GM12878 (cell line): ENCODE measurements at regions not wholly inside any gene's neighbourhood (a gene's known extent, or its start where the extent isn't known, plus 50 kb on each side); places are given as distances from the start of the nearest gene placed in this dataset.

Source experiments
- ATAC-seq: fragments of 200-7000 bp; cut with Tn5 transposase; 3 replicates; pipeline ENCODE4 v1.9.1; 2020; ENCODE audit warnings: mild to moderate bottlenecking, moderate library complexity
- BruUV-seq: library from RNA; stranded (reverse); fragments of 400-500 nt; replicated peaks from 2 replicates; lab custom pipeline; 2021; lab: Mats Ljungman, UMichigan
- CTCF ChIA-PET: fragments of 300-600 bp; sonication (Branson Sonifier 250); formaldehyde crosslinking; extraction: SDS; loops from one replicate; lab custom pipeline; 2021; ENCODE audit warnings: inconsistent platforms; lab: Yijun Ruan, JAX
- POLR2A ChIA-PET: fragments of 350-600 bp; formaldehyde crosslinking; extraction: SDS; loops from one replicate; lab custom pipeline; 2021; ENCODE audit warnings: inconsistent platforms; lab: Charles Lee
- RAD21 ChIA-PET: fragments of 300-600 bp; sonication (Branson Sonifier 250); formaldehyde crosslinking; loops from one replicate; lab custom pipeline; 2023; ENCODE audit warnings: antibody characterized with exemption; ENCODE audit not compliant: unreplicated experiment; lab: Charles Lee
- SMC1A ChIA-PET: fragments of 300-600 bp; sonication (Branson Sonifier 250); formaldehyde crosslinking; loops from one replicate; lab custom pipeline; 2023; ENCODE audit not compliant: unreplicated experiment, uncharacterized antibody; lab: Charles Lee
- DNase-seq: peaks from one replicate; pipeline ENCODE4 v3.0.0-alpha.2; 2011; ENCODE audit warnings: low read depth, low spot score
- FAIRE-seq: peaks from 3 replicates; lab custom pipeline; 2011; peaks lifted over from hg19 to GRCh38; lab: Jason Lieb, UNC
- H2AFZ ChIP-seq: 2 replicates; pipeline ENCODE4 v1.6.0; 2011; ENCODE audit warnings: low read depth, low read length, control low read depth; ENCODE audit not compliant: control insufficient read depth
- H3K27ac ChIP-seq: 2 replicates; pipeline ENCODE4 v1.5.1; 2011; ENCODE audit warnings: control low read depth; ENCODE audit not compliant: control insufficient read depth, insufficient read depth
- H3K27me3 ChIP-seq, 2 experiments: replicated peaks in 1 of 2; 2 replicates each; pipeline versions ENCODE4 v1.6.0 to v1.6.1; 2011; ENCODE audit warnings: low read length in 1 of 2; ENCODE audit not compliant: control insufficient read depth in 2 of 2, insufficient read depth in 2 of 2
- H3K36me3 ChIP-seq, 2 experiments: 2 replicates each; pipeline ENCODE4 v1.5.1; 2011; ENCODE audit warnings: low read length in 1 of 2; ENCODE audit not compliant: control insufficient read depth in 2 of 2, insufficient read depth in 2 of 2
- H3K4me1 ChIP-seq: 2 replicates; pipeline ENCODE4 v1.6.1; 2011; ENCODE audit warnings: mild to moderate bottlenecking, low read length, moderate library complexity, mixed read lengths; ENCODE audit not compliant: control insufficient read depth, insufficient read depth
- H3K4me2 ChIP-seq: 2 replicates; pipeline ENCODE4 v1.6.0; 2011; ENCODE audit warnings: control low read depth; ENCODE audit not compliant: control insufficient read depth, insufficient read depth
- H3K4me3 ChIP-seq: fragments of 200-600 bp; sonication (generic); 2 replicates; pipeline ENCODE4 v1.5.1; 2016
- H3K79me2 ChIP-seq: 2 replicates; pipeline ENCODE4 v1.6.0; 2011; ENCODE audit warnings: low read length; ENCODE audit not compliant: control insufficient read depth, insufficient read depth
- H3K9ac ChIP-seq: 2 replicates; pipeline ENCODE4 v1.8.0; 2011; ENCODE audit warnings: low read length, control low read depth, mixed read lengths; ENCODE audit not compliant: control insufficient read depth, insufficient read depth
- H3K9me3 ChIP-seq: replicated peaks from 3 replicates; pipeline ENCODE4 v1.5.1; 2011; ENCODE audit warnings: mild to moderate bottlenecking, low read length; ENCODE audit not compliant: control insufficient read depth, insufficient read depth
- H4K20me1 ChIP-seq: 2 replicates; pipeline ENCODE4 v1.6.0; 2011; ENCODE audit not compliant: control insufficient read depth, insufficient read depth
- CHD1 ChIP-seq: IDR thresholded peaks from 2 replicates; pipeline ENCODE4 v1.6.1; 2012; ENCODE audit warnings: low read depth, low read length, improper control_type of control experiment
- FOXK2 ChIP-seq: fragments of 450-650 bp; IDR thresholded peaks from 2 replicates; pipeline ENCODE4 v1.6.1; 2017; ENCODE audit warnings: mild to moderate bottlenecking, moderate library complexity
- HDAC6 ChIP-seq: fragments of 200-600 bp; sonication (generic); IDR thresholded peaks from one replicate; pipeline ENCODE4 v1.8.0; 2017; ENCODE audit warnings: antibody characterized with exemption; ENCODE audit not compliant: unreplicated experiment
- NR2C2 ChIP-seq: IDR thresholded peaks from 2 replicates; pipeline ENCODE4 v1.6.1; 2011; ENCODE audit warnings: borderline replicate concordance, low read depth; ENCODE audit not compliant: control insufficient read depth, insufficient read length
- NR2F1 ChIP-seq: fragments of 450-650 bp; conservative IDR thresholded peaks from 2 replicates; pipeline ENCODE4 v1.6.1; 2017; ENCODE audit warnings: mild to moderate bottlenecking
- POLR2AphosphoS5 ChIP-seq: IDR thresholded peaks from 2 replicates; pipeline ENCODE4 v1.6.1; 2011; ENCODE audit warnings: mild to moderate bottlenecking, low read length, inconsistent platforms
- SRF ChIP-seq, 2 experiments: IDR thresholded peaks; 2 replicates each; pipeline ENCODE4 v1.6.1; 2011; ENCODE audit warnings: low read depth in 2 of 2, low read length in 2 of 2, mild to moderate bottlenecking in 1 of 2, moderate library complexity in 1 of 2
- WRNIP1 ChIP-seq: IDR thresholded peaks from 2 replicates; pipeline ENCODE4 v1.6.1; 2011; ENCODE audit warnings: low read depth, low read length, improper control_type of control experiment, borderline replicate concordance
- WGBS: methylation state at CpG from one replicate; pipeline ENCODE4 v1.1.6; 2016; ENCODE audit warnings: low lambda C conversion rate; ENCODE audit not compliant: insufficient replicate concordance, insufficient coverage; ENCODE audit errors: missing lambda C conversion rate; 5-methylcytosine and 5-hydroxymethylcytosine counted together
- in situ Hi-C: fragments of 300-500 bp; cut with MboI; formaldehyde crosslinking; loops from 9 replicates; pipeline ENCODE4 v1.14.3; 2018; ENCODE audit warnings: mixed read lengths
- intact Hi-C: fragments of 100-400 bp; cut with micrococcal nuclease; formaldehyde crosslinking; loops from one replicate; pipeline ENCODE4 v1.14.2; 2022; ENCODE audit not compliant: unreplicated experiment
- TF ChIP-seq, protein P1 (sequence below): fragments of 450-650 bp; IDR thresholded peaks from 2 replicates; pipeline ENCODE4 v1.6.1; 2017; ENCODE audit warnings: mild to moderate bottlenecking, low read depth, inconsistent platforms; ENCODE audit not compliant: poor library complexity, severe bottlenecking
- TF ChIP-seq, protein P2 (sequence below): fragments of 450-650 bp; formaldehyde crosslinking; IDR thresholded peaks from 2 replicates; pipeline ENCODE4 v1.4.0; 2020; ENCODE audit warnings: mild to moderate bottlenecking, moderate library complexity
- TF ChIP-seq, protein P3 (sequence below): IDR thresholded peaks from 2 replicates; pipeline ENCODE4 v1.6.1; 2011; ENCODE audit warnings: low read depth, mild to moderate bottlenecking, low read length, moderate library complexity, borderline replicate concordance; ENCODE audit errors: extremely low read depth
- TF ChIP-seq, protein P4 (sequence below): IDR thresholded peaks from 2 replicates; pipeline ENCODE4 v1.6.1; 2011; ENCODE audit warnings: borderline replicate concordance, low read depth, mild to moderate bottlenecking, moderate library complexity, mixed read lengths, low read length; ENCODE audit not compliant: insufficient read depth; ENCODE audit errors: extremely low read length
- TF ChIP-seq, protein P5 (sequence below): fragments of 450-650 bp; IDR thresholded peaks from 2 replicates; pipeline ENCODE4 v1.6.1; 2017; ENCODE audit warnings: antibody characterized with exemption, mild to moderate bottlenecking, moderate library complexity

DNA sequence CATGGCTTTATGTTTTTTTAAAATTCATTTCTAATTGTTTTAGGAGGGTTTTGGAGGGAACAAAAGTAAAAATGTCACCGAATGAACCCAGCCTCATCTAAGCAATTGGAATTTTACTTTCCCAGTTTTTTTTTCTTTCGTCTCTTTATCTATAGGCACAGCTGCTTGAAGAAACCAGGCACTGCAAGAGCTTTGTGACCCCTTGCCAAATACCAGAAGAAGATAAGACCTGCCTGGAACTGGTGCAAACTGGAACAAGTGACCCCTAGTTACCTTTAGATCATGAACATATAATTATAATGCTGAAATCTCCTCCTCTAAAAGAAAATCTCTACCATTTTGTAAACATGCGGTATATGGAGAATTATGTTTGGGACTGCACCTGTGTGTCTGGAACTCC lies 100.9 kb downstream of the TSN start:
- FAIRE-seq: no peak
- Histone ChIP-seq H3K79me2 (no peaks in the 10 kb centered on the region), H3K27me3 (no peaks in the 10 kb centered on the region), H3K36me3 (no peaks in the 10 kb centered on the region), H3K4me1 (no peaks in the 10 kb centered on the region), H3K27ac (no peak overlapping the region), H3K4me2 (no peak overlapping the region), H4K20me1 (no peaks in the 10 kb centered on the region), H3K9ac (no peak overlapping the region), H3K4me3 (no peak overlapping the region), H3K9me3 (no peaks in the 10 kb centered on the region), H2AFZ (no peak overlapping the region)
- ATAC-seq: no peak
- POLR2A ChIA-PET: no interaction called here
- DNase-seq: no peak
- no TSS peak for BruUV-seq
- CTCF ChIA-PET: no interaction called here
- in situ Hi-C loops: no loop called here
- RAD21 ChIA-PET: no interaction called here
- intact Hi-C loops: no loop called here
- SMC1A ChIA-PET: no interaction called here
- WGBS: 35% methylated on average over 3 of the region's 3 CpGs
- no peak for TF ChIP-seq WRNIP1
- TF ChIP-seq NR2F1: no peak
- TF ChIP-seq CHD1: no peak
- TF ChIP-seq FOXK2: no peak
- no peak for TF ChIP-seq HDAC6
- no peak for TF ChIP-seq SRF (IDR thresholded peaks at IDR 0.05; ENCODE audit: low read depth in 2 of 2, low read length in 2 of 2)
- TF ChIP-seq, protein P1, sequence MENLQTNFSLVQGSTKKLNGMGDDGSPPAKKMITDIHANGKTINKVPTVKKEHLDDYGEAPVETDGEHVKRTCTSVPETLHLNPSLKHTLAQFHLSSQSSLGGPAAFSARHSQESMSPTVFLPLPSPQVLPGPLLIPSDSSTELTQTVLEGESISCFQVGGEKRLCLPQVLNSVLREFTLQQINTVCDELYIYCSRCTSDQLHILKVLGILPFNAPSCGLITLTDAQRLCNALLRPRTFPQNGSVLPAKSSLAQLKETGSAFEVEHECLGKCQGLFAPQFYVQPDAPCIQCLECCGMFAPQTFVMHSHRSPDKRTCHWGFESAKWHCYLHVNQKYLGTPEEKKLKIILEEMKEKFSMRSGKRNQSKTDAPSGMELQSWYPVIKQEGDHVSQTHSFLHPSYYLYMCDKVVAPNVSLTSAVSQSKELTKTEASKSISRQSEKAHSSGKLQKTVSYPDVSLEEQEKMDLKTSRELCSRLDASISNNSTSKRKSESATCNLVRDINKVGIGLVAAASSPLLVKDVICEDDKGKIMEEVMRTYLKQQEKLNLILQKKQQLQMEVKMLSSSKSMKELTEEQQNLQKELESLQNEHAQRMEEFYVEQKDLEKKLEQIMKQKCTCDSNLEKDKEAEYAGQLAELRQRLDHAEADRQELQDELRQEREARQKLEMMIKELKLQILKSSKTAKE: no peak
- TF ChIP-seq, protein P2, sequence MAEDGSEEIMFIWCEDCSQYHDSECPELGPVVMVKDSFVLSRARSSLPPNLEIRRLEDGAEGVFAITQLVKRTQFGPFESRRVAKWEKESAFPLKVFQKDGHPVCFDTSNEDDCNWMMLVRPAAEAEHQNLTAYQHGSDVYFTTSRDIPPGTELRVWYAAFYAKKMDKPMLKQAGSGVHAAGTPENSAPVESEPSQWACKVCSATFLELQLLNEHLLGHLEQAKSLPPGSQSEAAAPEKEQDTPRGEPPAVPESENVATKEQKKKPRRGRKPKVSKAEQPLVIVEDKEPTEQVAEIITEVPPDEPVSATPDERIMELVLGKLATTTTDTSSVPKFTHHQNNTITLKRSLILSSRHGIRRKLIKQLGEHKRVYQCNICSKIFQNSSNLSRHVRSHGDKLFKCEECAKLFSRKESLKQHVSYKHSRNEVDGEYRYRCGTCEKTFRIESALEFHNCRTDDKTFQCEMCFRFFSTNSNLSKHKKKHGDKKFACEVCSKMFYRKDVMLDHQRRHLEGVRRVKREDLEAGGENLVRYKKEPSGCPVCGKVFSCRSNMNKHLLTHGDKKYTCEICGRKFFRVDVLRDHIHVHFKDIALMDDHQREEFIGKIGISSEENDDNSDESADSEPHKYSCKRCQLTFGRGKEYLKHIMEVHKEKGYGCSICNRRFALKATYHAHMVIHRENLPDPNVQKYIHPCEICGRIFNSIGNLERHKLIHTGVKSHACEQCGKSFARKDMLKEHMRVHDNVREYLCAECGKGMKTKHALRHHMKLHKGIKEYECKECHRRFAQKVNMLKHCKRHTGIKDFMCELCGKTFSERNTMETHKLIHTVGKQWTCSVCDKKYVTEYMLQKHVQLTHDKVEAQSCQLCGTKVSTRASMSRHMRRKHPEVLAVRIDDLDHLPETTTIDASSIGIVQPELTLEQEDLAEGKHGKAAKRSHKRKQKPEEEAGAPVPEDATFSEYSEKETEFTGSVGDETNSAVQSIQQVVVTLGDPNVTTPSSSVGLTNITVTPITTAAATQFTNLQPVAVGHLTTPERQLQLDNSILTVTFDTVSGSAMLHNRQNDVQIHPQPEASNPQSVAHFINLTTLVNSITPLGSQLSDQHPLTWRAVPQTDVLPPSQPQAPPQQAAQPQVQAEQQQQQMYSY (CRISPR knock-in tag): no peak
- TF ChIP-seq, protein P3, sequence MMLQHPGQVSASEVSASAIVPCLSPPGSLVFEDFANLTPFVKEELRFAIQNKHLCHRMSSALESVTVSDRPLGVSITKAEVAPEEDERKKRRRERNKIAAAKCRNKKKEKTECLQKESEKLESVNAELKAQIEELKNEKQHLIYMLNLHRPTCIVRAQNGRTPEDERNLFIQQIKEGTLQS: no peak
- TF ChIP-seq, protein P4, sequence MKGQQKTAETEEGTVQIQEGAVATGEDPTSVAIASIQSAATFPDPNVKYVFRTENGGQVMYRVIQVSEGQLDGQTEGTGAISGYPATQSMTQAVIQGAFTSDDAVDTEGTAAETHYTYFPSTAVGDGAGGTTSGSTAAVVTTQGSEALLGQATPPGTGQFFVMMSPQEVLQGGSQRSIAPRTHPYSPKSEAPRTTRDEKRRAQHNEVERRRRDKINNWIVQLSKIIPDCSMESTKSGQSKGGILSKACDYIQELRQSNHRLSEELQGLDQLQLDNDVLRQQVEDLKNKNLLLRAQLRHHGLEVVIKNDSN: no peak
- TF ChIP-seq POLR2AphosphoS5: no peak
- TF ChIP-seq, protein P5, sequence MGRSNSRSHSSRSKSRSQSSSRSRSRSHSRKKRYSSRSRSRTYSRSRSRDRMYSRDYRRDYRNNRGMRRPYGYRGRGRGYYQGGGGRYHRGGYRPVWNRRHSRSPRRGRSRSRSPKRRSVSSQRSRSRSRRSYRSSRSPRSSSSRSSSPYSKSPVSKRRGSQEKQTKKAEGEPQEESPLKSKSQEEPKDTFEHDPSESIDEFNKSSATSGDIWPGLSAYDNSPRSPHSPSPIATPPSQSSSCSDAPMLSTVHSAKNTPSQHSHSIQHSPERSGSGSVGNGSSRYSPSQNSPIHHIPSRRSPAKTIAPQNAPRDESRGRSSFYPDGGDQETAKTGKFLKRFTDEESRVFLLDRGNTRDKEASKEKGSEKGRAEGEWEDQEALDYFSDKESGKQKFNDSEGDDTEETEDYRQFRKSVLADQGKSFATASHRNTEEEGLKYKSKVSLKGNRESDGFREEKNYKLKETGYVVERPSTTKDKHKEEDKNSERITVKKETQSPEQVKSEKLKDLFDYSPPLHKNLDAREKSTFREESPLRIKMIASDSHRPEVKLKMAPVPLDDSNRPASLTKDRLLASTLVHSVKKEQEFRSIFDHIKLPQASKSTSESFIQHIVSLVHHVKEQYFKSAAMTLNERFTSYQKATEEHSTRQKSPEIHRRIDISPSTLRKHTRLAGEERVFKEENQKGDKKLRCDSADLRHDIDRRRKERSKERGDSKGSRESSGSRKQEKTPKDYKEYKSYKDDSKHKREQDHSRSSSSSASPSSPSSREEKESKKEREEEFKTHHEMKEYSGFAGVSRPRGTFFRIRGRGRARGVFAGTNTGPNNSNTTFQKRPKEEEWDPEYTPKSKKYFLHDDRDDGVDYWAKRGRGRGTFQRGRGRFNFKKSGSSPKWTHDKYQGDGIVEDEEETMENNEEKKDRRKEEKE: no peak
- no peak for TF ChIP-seq NR2C2
